ENCODE measurements at regions not wholly inside any gene's neighbourhood (a gene's known extent, or its start where the extent isn't known, plus 50 kb on each side); places are given as distances from the start of the nearest gene placed in this dataset.

- TF ChIP-seq ZNF274 (IDR thresholded peaks at IDR 0.05; ENCODE audit: borderline replicate concordance, extremely low read depth, low read length) (no peak), TBP (IDR thresholded peaks at IDR 0.05; ENCODE audit: low read depth, low read length) (no peak), FOSL1 (IDR thresholded peaks at IDR 0.05; ENCODE audit: insufficient read depth, low read depth, low read length) (no peak), EZH2 (IDR thresholded peaks at IDR 0.05; ENCODE audit: low read depth, low read length, severe bottlenecking) (no peak), CTCF (IDR thresholded peaks at IDR 0.05; ENCODE audit: control extremely low read depth in 1 of 3, insufficient read depth in 1 of 3, low read depth in 1 of 3, low read length in 3 of 3) (no peak), POLR2A (IDR thresholded peaks at IDR 0.05; ENCODE audit: control extremely low read depth in 1 of 2, low read depth in 2 of 2, low read length in 2 of 2) (no peak)
Measured at GRCh38 chr3:72694398-72694797, 153.8 kb downstream of the SHQ1 start.

Data from H1 (cell line).